ENCODE measurements at regions not wholly inside any gene's neighbourhood (a gene's known extent, or its start where the extent isn't known, plus 50 kb on each side); places are given as distances from the start of the nearest gene placed in this dataset.

DNA sequence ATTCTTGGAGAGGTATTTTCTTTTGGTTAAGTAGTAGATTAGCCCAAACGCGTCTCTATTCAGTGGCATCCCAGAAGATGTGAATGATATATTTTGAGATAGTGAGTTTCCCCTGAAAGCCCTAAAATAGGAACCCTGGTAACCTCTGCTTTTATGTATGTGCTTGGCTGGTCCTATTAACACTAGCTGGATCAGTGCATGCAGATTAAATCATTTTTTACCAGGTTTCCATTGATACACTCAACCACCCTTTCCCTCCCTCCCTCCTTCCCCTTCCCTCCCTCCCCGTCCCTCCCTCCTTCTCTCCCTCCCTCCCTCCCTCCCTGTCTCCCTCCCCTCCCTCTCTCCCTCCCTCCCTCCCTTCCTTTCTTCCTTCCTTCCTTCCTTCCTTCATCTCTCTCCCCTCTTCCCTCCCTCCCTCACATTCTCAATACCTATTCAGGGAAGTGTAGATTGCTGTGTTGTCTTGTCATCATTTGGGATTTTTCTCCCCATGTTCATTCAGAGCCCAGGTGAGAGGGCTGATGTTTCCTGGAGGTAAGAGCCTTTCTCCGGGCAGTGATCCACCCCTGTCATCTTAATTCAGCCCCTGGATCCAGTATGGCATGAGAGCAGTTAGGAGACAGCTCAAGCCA, 406.8 kb downstream of the PRDM2 start:
- no peak for DNase-seq

GRCh38 chr1:14108356-14109275, 408.6 kb downstream of the PRDM2 start:
- DNase-seq = no peak

- no peak for DNase-seq
Observed at GRCh38 chr1:14109276-14109635, 409.3 kb downstream of the PRDM2 start.

- no peak for DNase-seq
Observed at GRCh38 chr1:14110040-14110439, 410.1 kb downstream of the PRDM2 start.

DNA sequence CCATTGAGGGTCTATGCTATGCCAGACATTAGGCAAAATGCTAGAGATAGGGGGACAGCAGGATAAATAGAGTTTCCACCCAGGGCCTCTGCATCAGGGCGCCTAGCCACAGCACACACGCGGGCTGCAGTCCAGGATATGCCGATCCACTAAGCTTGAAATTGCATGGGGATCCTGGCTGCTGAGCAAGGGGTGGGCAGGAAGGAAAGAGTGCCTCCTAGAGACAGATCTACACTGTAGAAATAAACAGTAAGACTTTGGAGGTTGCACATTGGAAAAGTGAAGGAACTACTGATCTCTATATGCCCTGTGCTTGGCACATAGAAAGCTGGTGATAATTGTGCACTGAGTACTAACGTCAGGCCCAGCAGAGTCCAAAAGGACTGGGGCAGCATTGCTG, 411.1 kb downstream of the PRDM2 start:
- DNase-seq = no peak

DNA sequence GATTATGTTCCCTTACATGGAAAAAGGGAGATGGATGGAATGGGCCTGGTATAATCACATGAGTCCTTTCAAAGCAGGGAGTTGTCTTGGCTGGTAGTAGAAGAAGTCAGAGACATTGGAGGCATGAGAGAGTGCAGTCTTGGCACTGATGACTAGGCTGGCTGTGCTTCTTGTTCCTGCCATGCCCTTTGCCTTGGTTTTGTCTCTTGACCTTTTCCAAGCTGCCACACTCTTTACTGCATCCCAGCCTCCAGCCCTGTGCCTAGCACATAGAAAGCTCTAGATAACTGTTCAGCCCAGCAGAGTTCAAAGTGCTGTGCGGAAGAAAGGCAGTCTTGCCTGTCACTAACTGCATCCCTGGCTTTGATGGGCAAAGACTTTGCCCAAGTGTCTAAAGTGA, 412.6 kb downstream of the PRDM2 start:
- DNase-seq = no peak

GRCh38 chr1:14113271-14113670, 413.3 kb downstream of the PRDM2 start:
- no peak for DNase-seq

GRCh38 chr1:14113841-14114567, 414.0 kb downstream of the PRDM2 start:
- peak; percentile 3 for DNase-seq

DNA sequence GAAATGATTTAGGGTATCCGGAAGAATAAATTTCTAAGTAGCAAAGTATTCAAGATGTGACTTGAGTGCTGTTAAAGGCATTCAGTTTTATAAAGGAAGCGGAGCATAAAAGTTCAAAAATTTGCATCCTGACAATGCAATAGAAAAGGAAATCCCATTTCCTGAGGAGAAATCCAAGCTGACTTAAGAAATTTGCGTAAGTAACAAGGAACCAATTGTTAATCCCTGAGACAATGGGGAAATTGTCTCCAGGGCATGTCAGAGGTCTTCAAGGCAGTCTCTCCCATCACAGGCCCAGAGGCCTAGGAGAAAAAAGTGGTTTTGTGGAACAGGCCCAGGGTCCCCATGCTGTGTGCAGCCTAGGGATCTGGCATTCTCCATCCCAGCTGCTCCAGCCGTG, 416.0 kb downstream of the PRDM2 start:
- DNase-seq = no peak

DNA sequence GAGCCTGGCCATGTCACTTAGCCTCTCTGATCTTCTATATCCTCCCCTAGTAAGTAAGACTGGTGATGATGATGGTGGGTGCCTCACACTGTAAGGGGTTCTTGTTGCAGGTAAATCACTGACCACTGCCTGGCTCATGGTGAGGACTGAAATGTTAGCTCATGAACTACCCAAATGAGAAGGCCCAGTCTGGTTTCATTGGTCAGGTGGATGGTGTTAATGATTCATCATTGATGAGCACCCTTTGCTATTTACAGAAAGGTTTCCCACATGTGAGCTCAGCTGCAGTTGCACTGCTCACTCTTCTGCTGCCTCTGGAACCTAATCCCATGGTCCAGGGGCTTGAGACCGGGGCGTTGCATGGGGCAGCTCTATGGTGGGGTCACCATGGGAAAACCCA, 417.7 kb downstream of the PRDM2 start:
- no peak for DNase-seq

- DNase-seq = no peak
Observed at GRCh38 chr1:14118691-14119485, 418.9 kb downstream of the PRDM2 start.

DNA sequence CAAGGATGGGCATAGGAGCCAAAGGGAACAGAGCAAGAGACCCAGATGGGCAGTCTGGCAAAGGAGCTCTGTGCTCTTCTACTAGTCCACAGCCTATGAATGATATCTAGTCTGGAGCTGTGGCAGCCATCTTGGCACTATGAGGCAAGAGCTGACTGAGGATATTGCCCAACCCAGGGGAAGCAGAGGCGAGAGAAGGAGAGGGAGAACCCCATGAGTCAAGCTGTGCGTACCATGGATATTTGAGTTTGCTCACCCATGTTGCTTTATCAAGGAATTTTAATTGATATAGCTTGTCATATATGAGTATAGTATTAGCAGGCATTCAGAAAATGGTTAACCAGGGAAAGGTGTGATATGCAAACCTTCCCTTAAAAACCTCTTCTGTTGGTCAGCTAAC, 420.9 kb downstream of the PRDM2 start:
- DNase-seq = no peak

GRCh38 chr1:14128096-14128495, 428.1 kb downstream of the PRDM2 start:
- no peak for DNase-seq

DNA sequence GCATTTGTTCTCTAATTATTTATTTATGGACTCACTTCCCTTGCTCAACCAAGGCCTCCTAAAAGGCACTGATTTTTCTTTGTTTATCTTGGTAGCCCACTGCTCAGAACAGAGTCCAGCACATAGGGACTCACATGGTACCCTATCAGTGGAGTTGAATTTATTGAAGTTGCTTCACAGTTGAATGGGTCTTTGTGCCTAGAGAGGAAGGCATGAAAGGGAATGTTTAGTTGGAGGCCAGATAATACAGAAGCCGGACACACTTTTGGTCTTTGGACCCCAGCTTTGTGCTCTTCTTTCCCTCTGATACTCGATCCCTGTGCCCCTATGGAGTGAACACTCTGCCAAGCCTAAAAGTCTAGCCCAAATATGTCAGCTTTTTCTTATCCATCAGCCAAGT, 429.0 kb downstream of the PRDM2 start:
- DNase-seq = no peak

- DNase-seq = no peak
Observed at GRCh38 chr1:14135070-14135469, 435.1 kb downstream of the PRDM2 start.

GRCh38 chr1:14136152-14136763, 436.3 kb downstream of the PRDM2 start:
- no peak for DNase-seq

GRCh38 chr1:14136881-14137280, 436.9 kb downstream of the PRDM2 start:
- DNase-seq = no peak

- no peak for DNase-seq
Observed at GRCh38 chr1:14137411-14138134, 437.6 kb downstream of the PRDM2 start.

- DNase-seq = no peak
Observed at GRCh38 chr1:14138135-14138506, 438.1 kb downstream of the PRDM2 start.

- DNase-seq = no peak
Observed at GRCh38 chr1:14138687-14139086, 438.7 kb downstream of the PRDM2 start.

GRCh38 chr1:14140831-14141401, 440.9 kb downstream of the PRDM2 start:
- no peak for DNase-seq

DNA sequence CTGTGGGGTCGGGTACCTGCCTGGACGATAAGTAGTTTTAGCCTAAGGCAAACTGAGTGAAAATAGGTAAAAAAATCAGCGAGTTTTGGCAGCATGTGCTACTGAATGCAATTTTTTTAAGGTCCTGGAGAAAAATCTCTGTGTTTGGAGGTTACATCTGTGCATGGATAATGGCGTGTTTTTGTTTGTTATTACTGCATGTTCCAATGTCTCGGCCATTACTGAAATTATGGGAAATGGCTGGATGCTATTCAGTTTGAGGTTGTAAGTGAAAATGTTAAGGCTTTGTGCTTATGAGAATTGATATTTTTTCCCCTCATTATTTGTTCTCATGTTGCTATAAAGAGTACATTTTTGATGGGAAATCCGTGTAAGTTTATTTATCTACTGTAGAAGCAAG, 441.7 kb downstream of the PRDM2 start:
- no peak for DNase-seq
